Type B pancreatic cell (in vitro differentiated cells): ENCODE measurements at regions not wholly inside any gene's neighbourhood (a gene's known extent, or its start where the extent isn't known, plus 50 kb on each side); places are given as distances from the start of the nearest gene placed in this dataset.
A peak's percentile ranks its signal among the peaks of the same experiment; 100 is the strongest.

Experiments used
- DNase-seq: peaks from one replicate; pipeline ENCODE4 v3.0.0; 2021; ENCODE audit warnings: mixed read lengths; ENCODE audit not compliant: unreplicated experiment; ENCODE audit errors: extremely low spot score
- H3K27ac Mint-ChIP-seq: 2 replicates; pipeline ENCODE4 v1.8.0; 2021; ENCODE audit warnings: mild to moderate bottlenecking, mixed read lengths
- H3K27me3 Mint-ChIP-seq: 2 replicates; pipeline ENCODE4 v1.8.0; 2021; ENCODE audit warnings: mixed read lengths
- H3K36me3 Mint-ChIP-seq: 2 replicates; pipeline ENCODE4 v1.8.0; 2021; ENCODE audit warnings: mixed read lengths
- H3K4me1 Mint-ChIP-seq: one replicate; pipeline ENCODE4 v1.8.0; 2021; ENCODE audit warnings: mixed read lengths; ENCODE audit not compliant: unreplicated experiment
- H3K4me3 Mint-ChIP-seq: 2 replicates; pipeline ENCODE4 v1.8.0; 2021; ENCODE audit warnings: mild to moderate bottlenecking, mixed read lengths
- H3K9me3 Mint-ChIP-seq: 2 replicates; pipeline ENCODE4 v1.8.0; 2021; ENCODE audit warnings: mixed read lengths
- TF ChIP-seq, protein P1 (sequence below): fragments of 200-600 bp; sonication (generic); conservative IDR thresholded peaks from 2 replicates; pipeline ENCODE4 v1.5.0; 2021; ENCODE audit warnings: antibody characterized with exemption, mild to moderate bottlenecking

DNA sequence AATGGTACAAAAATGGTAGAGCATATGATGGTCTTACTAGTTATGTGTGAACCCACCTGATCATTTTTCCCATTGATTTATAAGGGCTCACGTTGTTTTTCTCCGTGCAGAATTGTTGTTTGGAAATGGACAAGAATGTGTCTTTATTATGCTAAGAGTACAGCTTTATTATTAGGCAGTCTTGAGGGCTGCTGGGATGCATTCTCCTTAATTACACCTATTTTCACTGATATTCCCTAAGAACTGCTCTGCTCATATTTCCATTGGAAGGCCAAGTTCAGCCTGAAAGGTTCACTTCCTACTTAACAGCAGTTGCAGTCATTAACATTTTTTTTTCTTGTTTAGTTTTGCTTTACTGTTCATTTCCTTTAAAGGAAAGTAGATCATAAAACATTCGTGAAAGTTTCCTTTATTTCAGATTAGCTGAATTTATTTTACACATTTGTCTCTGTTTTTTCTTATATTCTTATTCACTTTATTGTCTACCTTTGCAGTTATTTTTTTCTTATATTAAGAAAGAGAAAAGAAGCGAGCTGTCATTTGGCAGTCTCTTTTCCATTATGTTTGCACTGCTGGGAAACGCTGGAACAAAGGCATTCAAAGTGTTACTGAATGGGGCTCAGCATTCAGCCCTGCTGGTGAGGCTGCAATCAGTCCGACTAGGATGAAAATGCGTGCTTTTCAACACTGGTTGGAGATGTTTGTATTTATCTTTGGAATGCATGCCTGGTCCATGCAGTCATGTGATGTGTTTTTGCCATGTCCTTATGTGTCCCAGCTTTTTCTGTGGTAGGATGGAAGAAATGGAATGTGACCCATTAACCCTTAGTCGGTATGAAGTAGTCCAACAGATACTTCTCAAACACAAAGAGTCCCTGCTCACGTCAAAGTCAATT lies 602.7 kb upstream of the ZNF608 start:
- H3K4me1 Mint-ChIP-seq = peaks cover 38% of the 10 kb centered on the region
- DNase-seq = no peak
- peaks cover 13% of the 10 kb centered on the region for H3K9me3 Mint-ChIP-seq
- peak overlapping the region; percentile 73 for H3K4me3 Mint-ChIP-seq
- H3K27ac Mint-ChIP-seq = peak overlapping the region; percentile 31
- H3K27me3 Mint-ChIP-seq = no peaks in the 10 kb centered on the region
- TF ChIP-seq, protein P1, sequence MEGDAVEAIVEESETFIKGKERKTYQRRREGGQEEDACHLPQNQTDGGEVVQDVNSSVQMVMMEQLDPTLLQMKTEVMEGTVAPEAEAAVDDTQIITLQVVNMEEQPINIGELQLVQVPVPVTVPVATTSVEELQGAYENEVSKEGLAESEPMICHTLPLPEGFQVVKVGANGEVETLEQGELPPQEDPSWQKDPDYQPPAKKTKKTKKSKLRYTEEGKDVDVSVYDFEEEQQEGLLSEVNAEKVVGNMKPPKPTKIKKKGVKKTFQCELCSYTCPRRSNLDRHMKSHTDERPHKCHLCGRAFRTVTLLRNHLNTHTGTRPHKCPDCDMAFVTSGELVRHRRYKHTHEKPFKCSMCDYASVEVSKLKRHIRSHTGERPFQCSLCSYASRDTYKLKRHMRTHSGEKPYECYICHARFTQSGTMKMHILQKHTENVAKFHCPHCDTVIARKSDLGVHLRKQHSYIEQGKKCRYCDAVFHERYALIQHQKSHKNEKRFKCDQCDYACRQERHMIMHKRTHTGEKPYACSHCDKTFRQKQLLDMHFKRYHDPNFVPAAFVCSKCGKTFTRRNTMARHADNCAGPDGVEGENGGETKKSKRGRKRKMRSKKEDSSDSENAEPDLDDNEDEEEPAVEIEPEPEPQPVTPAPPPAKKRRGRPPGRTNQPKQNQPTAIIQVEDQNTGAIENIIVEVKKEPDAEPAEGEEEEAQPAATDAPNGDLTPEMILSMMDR = peak; percentile 66
- H3K36me3 Mint-ChIP-seq = no peaks in the 10 kb centered on the region

DNA sequence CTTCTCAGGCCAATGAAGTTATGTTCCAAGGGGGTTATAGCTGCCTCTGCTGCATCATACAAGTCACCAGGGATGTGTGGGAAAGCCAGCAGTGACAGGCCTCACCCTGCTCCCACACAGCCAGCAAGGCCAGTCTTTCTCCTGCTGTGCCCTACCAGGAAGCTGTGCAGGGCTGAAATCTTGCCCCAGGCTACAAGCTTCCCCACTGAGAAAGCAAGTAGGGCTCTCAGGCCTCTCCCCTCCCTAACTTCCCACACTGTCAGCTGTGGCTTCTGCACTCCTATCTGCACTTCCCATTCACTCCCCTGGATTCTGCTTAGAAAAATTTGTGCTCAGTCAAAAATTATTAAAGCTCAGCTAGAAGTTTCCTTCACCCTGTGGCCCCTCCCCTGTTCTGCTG lies 611.2 kb upstream of the ZNF608 start:
- no peak overlapping the region for H3K27ac Mint-ChIP-seq
- H3K9me3 Mint-ChIP-seq = peaks cover 41% of the 10 kb centered on the region
- H3K4me1 Mint-ChIP-seq = peaks cover 7% of the 10 kb centered on the region
- DNase-seq = no peak
- TF ChIP-seq, protein P1 = no peak
- H3K36me3 Mint-ChIP-seq = peaks cover 10% of the 10 kb centered on the region
- H3K4me3 Mint-ChIP-seq = no peak overlapping the region
- H3K27me3 Mint-ChIP-seq = no peaks in the 10 kb centered on the region

DNA sequence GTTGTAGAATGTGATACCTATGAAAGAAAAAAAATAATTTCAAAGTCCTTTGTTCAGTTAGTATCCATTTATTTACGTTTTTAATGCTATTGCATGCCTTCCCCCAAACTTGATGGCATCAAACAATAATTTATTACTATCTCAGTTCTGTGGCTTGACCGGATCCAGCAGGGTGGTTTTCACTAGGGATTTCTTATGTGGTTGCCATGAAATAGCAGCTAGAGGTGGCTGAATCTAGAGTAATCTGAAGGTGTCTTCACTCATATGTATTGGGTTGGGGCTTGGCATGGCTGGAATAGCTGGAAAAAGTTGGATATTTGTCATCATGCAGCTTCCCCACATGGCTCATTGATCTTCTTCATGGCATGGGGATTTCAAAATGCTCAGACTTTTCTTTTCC lies 619.3 kb upstream of the ZNF608 start:
- H3K27ac Mint-ChIP-seq = no peak overlapping the region
- peaks cover 5% of the 10 kb centered on the region for H3K9me3 Mint-ChIP-seq
- peaks cover 5% of the 10 kb centered on the region for H3K36me3 Mint-ChIP-seq
- H3K27me3 Mint-ChIP-seq = no peaks in the 10 kb centered on the region
- H3K4me1 Mint-ChIP-seq = peaks cover 3% of the 10 kb centered on the region
- H3K4me3 Mint-ChIP-seq = no peak overlapping the region
- no peak for DNase-seq
- TF ChIP-seq, protein P1 = no peak

DNA sequence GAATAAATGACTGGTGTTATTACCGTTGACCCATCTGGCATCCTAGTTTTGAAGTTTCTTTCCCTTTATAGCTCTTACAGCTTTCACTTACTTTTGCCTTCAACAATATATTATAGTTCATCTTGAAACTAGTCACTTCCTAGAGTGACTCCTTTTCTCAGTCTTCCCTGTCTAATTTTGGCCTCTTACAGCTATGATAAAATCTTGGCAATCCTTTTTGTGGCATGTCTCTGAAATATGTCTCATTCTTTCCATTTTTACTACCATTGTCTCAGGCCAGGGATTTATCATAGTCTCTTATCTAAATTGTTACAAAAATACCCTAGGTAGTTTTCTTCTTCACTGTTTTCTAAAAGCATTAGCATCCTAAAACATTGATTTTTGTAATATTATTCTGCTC lies 621.3 kb upstream of the ZNF608 start:
- H3K4me1 Mint-ChIP-seq = peaks cover 12% of the 10 kb centered on the region
- no peak overlapping the region for H3K27ac Mint-ChIP-seq
- peaks cover 5% of the 10 kb centered on the region for H3K36me3 Mint-ChIP-seq

DNA sequence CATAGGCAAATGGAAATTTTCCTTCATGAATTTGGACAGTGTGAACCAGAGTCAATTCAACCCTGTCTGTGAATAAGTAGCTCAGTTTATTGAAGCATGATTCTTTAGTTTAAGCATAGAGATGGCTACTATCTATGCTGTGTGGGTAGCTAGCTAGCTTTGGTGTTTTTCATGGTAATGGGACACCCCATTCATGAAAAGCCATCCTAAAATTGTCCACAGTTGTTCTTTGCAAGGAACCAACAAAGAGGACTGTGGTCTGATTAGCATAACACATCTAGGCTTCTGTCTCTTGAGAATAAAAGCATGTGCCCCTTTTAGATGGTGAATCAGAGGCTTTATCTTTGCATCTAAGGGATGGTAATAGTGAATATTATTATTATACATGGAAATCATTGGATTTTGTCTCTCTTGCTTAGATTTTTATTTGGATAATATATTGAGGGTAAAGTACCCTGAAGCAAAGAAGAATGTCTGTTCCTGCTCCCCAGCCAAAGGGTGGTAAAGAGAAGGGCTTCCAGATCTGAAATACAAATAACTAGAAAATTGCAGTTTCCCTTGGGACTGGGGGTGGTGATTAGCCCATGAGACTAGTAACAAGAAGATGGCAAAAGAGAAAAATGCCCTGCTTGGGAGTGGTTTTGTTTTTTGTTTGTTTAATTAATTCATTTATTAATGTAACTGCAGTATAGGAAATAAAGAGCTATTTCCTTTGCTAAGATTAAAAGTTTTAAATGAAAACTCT lies 624.2 kb upstream of the ZNF608 start:
- H3K27me3 Mint-ChIP-seq = no peaks in the 10 kb centered on the region
- DNase-seq = no peak
- H3K4me3 Mint-ChIP-seq = no peak overlapping the region
- TF ChIP-seq, protein P1 = no peak
- H3K4me1 Mint-ChIP-seq = peaks cover 37% of the 10 kb centered on the region
- no peak overlapping the region for H3K27ac Mint-ChIP-seq
- peaks cover 5% of the 10 kb centered on the region for H3K9me3 Mint-ChIP-seq
- peaks cover 5% of the 10 kb centered on the region for H3K36me3 Mint-ChIP-seq

More for the DNA sequence above, 621.3 kb upstream of the ZNF608 start:
- TF ChIP-seq, protein P1 = no peak
- no peak overlapping the region for H3K4me3 Mint-ChIP-seq
- no peak for DNase-seq
- H3K27me3 Mint-ChIP-seq = no peaks in the 10 kb centered on the region
- peaks cover 5% of the 10 kb centered on the region for H3K9me3 Mint-ChIP-seq
